IPS-18c (cell line): ENCODE measurements at regions not wholly inside any gene's neighbourhood (a gene's known extent, or its start where the extent isn't known, plus 50 kb on each side); places are given as distances from the start of the nearest gene placed in this dataset.
"Not testable (repeated sequence)": the region's sequence is repeated elsewhere in the genome, so short reads cannot be mapped to it uniquely, and the experiment has no call there.

Experiments
- H3K4me3 ChIP-seq: 2 replicates; pipeline ENCODE4 v1.7.0; 2013; ENCODE audit warnings: low read depth, mild to moderate bottlenecking, low read length, moderate library complexity; ENCODE audit not compliant: insufficient read depth
- H3K9me3 ChIP-seq: one replicate; pipeline ENCODE4 v1.6.1; 2013; ENCODE audit warnings: mild to moderate bottlenecking, low read length, moderate library complexity; ENCODE audit not compliant: control insufficient read depth, insufficient read depth

- Histone ChIP-seq H3K9me3 (no peaks in the 10 kb centered on the region), H3K4me3 (no peak overlapping the region)
Measured at GRCh38 chr14:30389134-30389876, 169.7 kb upstream of the G2E3 start.

GRCh38 chr14:30389877-30390385, 169.0 kb upstream of the G2E3 start:
- Histone ChIP-seq H3K4me3 (no peak overlapping the region), H3K9me3 (no peaks in the 10 kb centered on the region)

DNA sequence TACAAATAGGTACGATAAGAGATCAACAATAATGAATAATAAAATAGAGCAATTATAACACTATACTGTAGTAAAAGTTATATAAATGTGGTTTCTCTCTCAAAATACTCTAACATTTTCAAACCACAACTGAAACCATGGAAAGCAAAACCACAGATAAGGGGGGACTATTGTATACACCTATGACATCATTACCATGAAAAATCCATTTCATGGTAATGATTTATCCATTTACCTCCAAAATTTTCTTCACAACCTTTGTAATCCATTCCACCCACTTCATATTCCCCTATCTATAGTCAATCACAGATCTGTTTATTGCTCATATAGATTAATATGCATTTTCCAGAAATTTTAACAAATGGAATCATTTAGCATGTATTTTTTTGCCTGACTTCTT, 163.9 kb upstream of the G2E3 start:
- no peak overlapping the region for H3K4me3 ChIP-seq
- no peaks in the 10 kb centered on the region for H3K9me3 ChIP-seq

DNA sequence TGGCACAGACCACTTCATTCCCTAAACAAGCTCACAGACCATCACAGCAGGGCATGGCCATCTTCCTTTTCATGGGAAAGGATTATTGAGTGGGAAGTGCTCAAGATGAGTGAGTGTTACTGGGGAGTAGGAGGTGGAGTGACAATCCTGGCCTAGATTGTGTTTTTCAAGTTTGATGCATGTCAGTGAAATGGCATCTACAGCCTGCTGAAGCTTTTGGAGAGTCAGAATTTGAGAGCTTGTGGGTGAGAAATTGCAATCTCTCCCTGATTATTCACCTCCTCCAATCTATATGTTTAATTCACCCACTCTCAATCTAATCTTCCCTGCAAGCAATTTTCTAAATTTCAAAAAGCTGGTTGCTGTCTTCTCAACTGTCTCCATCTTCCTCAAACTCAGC, 156.1 kb upstream of the G2E3 start:
- no peak overlapping the region for H3K4me3 ChIP-seq

DNA sequence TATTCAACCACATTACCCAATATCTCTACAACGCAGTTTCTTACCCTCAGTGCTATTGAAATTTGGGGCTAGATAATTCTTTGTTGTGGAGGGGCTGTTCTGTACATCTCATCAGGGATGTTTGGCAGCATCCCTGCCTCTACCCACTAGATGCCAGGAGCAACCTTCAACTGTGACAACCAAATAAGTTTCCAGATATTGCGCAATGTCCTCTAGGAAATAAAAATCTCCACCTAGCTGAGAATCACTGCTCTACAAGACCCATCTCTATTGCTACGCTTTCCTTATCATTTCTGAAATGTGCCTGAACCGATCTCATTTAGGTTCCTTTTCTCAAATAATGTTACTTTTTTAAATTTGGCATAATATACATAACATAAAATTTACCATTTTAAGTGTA, 155.2 kb upstream of the G2E3 start:
- Histone ChIP-seq H3K9me3 (no peaks in the 10 kb centered on the region), H3K4me3 (no peak overlapping the region)

More for the DNA sequence above, 156.1 kb upstream of the G2E3 start:
- no peaks in the 10 kb centered on the region for H3K9me3 ChIP-seq

DNA sequence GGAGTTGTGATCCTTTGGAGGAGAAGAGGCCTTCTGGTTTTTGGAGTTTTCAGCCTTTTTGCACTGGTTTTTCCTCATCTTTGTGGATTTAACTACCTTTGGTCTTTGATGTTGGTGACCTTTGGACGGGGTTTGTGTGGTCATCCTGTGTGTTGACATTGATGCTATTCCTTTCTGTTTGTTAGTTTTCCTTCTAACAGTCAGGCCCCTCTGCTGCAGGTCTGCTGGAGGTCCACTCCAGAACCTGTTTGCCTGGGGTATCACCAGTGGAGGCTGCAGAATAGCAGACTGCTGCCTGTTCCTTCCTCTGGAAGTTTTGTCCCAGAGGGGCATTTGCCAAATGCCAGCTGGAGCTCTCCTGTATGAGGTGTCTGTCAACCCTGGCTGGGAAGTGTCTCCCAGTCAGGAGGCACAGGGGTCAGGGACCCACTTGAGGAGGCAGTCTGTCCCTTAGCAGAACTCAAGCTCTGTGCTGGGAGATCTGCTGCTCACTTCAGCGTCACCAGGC, 149.4 kb upstream of the G2E3 start:
- not testable (repeated sequence) for H3K9me3 ChIP-seq, H3K4me3 ChIP-seq

- no peak overlapping the region for H3K4me3 ChIP-seq
- no peaks in the 10 kb centered on the region for H3K9me3 ChIP-seq
Measured at GRCh38 chr14:30410986-30411385, 148.0 kb upstream of the G2E3 start.

DNA sequence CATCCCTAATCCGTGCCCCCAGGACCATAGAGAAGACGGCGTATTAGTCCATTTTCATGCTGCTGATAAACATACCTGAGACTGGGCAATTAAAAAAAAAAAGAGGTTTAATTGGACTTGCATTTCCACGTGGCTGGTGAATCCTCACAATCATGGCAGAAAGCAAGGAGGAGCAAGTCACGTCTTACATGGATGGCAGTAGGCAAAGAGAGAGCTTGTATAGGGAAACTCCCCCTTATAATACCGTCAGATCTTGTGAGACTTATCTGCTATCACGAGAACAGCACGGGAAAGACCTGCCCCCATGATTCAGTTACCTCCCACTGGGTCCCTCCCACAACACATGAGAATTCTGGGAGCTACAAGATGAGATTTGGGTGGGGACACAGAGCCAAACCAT, 145.8 kb upstream of the G2E3 start:
- H3K9me3 ChIP-seq, H3K4me3 ChIP-seq: not testable (repeated sequence)

DNA sequence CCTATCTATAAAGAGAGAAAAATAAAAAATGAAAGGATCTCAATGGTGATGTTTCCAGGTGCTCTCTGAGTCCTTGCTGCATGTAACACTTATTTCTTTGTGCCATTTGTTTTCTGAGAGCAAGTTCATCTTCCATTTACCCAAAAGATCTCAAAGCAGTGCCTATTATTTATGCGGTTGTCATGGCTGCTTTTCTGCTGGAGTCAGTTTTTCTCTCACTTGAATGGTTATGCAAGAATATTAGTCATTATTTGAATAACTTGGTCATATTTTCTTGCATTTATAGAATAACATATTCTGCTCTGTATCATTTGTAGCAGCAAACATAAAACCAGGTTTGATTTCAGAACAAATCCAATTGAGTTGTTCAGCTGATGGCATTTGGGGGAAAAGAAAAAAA, 141.8 kb upstream of the G2E3 start:
- Histone ChIP-seq H3K4me3 (no peak overlapping the region), H3K9me3 (peaks cover 5% of the 10 kb centered on the region)

DNA sequence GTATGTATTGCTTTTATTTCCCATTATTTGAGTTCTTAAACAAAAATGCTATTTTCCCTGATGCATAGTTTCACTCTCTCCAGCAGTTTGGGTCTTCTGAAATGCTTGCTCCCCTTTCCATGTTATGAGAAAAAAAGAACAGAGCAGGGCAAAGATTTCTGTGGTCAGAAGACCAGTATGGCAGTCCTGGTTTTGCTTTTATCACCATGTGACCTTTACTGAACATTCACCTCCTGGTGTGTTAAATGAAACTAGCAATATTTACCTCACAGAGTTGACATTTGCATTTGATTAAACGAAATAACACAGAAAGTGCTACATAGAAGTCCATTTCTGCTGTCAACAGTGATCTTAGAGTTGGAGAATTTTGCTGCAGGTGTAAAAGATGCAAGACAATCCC, 141.0 kb upstream of the G2E3 start:
- Histone ChIP-seq H3K4me3 (no peak overlapping the region), H3K9me3 (peaks cover 5% of the 10 kb centered on the region)

GRCh38 chr14:30419037-30419436, 139.9 kb upstream of the G2E3 start:
- Histone ChIP-seq H3K4me3 (no peak overlapping the region), H3K9me3 (peaks cover 5% of the 10 kb centered on the region)

DNA sequence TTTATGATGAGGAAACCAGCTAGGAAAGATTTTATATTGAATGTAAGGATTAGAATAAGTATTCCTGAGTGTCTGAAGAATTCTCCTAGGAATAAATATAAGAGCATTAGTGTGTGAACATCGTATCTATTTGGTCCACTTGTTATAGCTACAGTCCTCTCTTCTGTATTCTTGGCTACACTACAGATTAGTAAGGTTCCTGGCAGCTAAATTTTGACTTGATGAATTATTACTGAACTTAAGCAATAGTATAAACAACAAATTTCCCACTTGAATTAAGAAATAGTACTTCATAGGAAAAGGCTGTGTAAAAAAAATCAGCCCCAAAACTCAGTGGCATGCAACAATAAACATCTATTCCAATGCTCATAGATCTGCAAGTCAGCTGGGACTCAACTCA, 138.4 kb upstream of the G2E3 start:
- no peak overlapping the region for H3K4me3 ChIP-seq
- peaks cover 7% of the 10 kb centered on the region for H3K9me3 ChIP-seq

GRCh38 chr14:30426463-30426862, 132.5 kb upstream of the G2E3 start:
- H3K9me3 ChIP-seq: peaks cover 2% of the 10 kb centered on the region
- H3K4me3 ChIP-seq: no peak overlapping the region

GRCh38 chr14:30427401-30427800, 131.6 kb upstream of the G2E3 start:
- Histone ChIP-seq H3K4me3 (no peak overlapping the region), H3K9me3 (peaks cover 2% of the 10 kb centered on the region)

DNA sequence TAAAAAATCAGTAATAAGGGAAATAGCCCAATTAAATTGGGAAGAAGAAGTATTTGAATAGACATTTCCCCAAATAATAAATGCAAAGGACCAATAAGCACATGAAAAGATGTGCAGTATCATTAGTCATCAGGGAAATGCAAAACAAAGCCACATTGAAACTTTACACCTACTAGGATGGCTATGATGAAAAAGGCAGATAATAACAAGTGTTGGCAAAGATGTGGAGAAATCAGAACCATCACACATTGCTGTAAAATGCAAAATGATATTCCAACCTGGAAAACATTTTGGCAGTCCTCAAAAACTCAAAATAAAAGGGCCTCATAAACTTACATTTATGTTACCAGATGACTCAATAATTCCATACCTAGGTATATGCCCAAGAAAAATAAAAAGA, 131.1 kb upstream of the G2E3 start:
- H3K9me3 ChIP-seq: peaks cover 2% of the 10 kb centered on the region

DNA sequence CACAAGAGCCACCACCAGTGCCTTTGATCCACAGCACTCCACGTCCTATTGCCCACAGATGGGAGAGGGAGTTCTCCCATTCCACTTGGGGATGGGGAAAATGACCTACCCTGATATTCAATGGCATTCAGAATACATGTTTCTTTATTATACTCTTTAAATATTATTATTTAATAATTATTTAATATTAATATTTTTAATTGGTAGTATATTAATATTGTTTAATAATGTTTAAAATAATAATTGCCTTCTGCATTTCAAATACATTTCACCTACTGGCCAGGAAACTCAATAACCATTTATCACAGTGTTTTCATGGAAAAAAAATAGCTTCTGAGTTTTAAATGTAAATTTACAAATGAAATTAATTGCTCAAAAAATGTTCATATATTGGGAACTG, 127.4 kb upstream of the G2E3 start:
- H3K4me3 ChIP-seq: no peak overlapping the region
- no peaks in the 10 kb centered on the region for H3K9me3 ChIP-seq

More for the DNA sequence above, 131.1 kb upstream of the G2E3 start:
- H3K4me3 ChIP-seq: no peak overlapping the region

GRCh38 chr14:30440961-30441360, 118.0 kb upstream of the G2E3 start:
- H3K4me3 ChIP-seq: no peak overlapping the region

GRCh38 chr14:30443368-30444007, 115.5 kb upstream of the G2E3 start:
- H3K4me3 ChIP-seq: no peak overlapping the region

More at GRCh38 chr14:30440961-30441360, 118.0 kb upstream of the G2E3 start:
- H3K9me3 ChIP-seq: no peaks in the 10 kb centered on the region

More at GRCh38 chr14:30443368-30444007, 115.5 kb upstream of the G2E3 start:
- H3K9me3 ChIP-seq: no peaks in the 10 kb centered on the region
